ENCODE measurements at regions not wholly inside any gene's neighbourhood (a gene's known extent, or its start where the extent isn't known, plus 50 kb on each side); places are given as distances from the start of the nearest gene placed in this dataset.

DNA sequence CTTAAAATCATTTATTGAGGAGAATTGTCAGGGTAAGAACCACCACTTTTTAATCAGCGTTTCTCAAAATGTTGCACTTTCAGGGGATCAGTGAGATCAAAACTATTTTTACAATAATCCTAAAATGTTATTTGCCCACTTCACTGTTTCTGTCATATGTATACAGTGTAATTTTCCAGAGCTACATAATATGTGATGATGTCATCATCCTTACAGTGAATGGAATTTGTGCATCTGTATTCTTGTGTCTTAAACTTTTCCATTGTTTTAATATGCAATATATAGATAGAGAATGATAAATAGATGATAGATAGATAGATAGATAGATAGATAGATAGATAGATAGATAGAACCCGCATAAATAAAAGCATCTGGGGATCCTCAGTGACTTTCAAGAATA lies 518.0 kb downstream of the ADCYAP1 start:
- TF ChIP-seq POLR2A (IDR thresholded peaks at IDR 0.05), result no peak
- TF ChIP-seq, protein P1, sequence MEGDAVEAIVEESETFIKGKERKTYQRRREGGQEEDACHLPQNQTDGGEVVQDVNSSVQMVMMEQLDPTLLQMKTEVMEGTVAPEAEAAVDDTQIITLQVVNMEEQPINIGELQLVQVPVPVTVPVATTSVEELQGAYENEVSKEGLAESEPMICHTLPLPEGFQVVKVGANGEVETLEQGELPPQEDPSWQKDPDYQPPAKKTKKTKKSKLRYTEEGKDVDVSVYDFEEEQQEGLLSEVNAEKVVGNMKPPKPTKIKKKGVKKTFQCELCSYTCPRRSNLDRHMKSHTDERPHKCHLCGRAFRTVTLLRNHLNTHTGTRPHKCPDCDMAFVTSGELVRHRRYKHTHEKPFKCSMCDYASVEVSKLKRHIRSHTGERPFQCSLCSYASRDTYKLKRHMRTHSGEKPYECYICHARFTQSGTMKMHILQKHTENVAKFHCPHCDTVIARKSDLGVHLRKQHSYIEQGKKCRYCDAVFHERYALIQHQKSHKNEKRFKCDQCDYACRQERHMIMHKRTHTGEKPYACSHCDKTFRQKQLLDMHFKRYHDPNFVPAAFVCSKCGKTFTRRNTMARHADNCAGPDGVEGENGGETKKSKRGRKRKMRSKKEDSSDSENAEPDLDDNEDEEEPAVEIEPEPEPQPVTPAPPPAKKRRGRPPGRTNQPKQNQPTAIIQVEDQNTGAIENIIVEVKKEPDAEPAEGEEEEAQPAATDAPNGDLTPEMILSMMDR (IDR thresholded peaks at IDR 0.05), result no peak

Measured in right lobe of liver (tissue), 4 donors.